Nucleus accumbens (tissue), 56 donors: ENCODE measurements at regions not wholly inside any gene's neighbourhood (a gene's known extent, or its start where the extent isn't known, plus 50 kb on each side); places are given as distances from the start of the nearest gene placed in this dataset.

ENCODE experiments used
- DNase-seq, 56 donors: peaks; one replicate each; lab custom pipeline; 2025; lab: John Stamatoyannopoulos, UW

DNA sequence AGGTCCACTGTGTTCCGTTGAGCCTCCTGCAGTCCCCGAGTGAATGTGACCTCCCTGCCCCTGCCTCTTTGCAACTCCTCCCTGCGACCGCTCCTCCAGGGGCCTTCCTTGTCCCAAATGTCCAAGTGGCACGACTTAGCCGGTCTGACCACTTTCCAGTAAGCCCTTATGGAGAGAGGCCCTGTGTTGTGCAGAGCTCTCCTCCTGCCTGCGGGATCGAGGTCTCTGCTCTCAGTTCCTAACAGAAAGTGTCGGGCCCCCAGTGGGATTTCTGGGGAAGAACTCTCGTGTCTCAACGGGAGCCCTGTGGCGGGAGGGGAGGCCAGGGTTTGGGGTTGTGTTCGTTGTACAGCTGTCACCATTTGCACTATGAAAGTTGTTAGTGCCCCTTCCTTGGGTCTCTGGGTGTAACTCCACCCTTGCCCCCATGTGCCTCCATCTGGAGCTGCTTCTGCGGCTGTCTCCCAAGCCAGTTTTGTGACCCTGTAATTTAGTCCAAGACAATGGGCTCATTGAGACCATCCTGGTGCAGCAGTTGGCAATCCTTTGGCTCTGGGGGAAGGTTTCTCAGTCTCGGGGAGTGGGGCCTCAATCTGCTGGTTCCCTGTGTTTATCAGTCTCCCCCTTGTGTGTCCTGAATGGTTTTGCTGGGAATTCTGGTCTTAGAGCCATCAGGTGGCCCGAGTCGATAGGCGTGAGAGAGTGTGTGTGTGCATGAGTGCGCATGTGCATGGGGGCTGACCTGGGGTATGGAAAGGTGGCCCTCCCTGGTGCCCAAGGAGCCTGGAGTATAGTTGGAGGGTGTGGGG, 234.5 kb downstream of the SEC14L1 start:
- no peak for DNase-seq

DNA sequence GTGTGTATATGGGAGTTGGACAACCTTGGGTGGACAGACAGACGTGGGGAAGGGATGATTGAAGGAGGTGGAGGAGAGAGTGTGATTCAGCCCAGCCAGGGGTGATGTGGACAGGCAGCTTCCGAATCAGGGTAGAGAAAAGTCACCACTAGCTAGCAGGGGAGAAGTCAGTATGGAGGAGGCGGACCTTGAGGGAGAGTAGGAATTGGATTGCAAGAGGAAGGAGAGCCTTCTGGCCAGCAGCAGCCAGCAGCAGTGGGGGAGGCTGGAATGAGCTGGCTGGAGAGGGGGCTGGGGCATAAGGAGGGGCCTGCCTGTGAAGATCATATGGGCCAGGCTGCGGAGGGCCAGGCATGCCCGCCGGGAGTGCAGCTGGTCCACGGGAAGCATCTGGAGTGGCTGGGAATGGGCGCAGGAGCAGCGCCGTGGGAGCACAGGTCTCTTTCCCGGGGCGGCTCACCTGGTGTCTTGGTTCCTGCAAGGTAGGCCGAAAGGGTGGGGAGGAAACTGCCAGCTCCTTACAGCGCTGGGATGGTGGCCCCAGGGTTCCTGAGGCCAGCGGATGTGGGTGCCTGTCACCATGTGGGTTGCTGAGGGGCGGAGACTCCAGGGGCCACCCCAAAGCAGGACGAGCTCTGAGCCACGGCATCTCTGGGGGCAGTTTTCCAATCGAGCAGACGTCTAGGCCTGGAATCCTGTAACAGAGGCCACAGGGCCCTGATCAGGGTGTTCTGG, 235.3 kb downstream of the SEC14L1 start:
- no peak for DNase-seq

DNA sequence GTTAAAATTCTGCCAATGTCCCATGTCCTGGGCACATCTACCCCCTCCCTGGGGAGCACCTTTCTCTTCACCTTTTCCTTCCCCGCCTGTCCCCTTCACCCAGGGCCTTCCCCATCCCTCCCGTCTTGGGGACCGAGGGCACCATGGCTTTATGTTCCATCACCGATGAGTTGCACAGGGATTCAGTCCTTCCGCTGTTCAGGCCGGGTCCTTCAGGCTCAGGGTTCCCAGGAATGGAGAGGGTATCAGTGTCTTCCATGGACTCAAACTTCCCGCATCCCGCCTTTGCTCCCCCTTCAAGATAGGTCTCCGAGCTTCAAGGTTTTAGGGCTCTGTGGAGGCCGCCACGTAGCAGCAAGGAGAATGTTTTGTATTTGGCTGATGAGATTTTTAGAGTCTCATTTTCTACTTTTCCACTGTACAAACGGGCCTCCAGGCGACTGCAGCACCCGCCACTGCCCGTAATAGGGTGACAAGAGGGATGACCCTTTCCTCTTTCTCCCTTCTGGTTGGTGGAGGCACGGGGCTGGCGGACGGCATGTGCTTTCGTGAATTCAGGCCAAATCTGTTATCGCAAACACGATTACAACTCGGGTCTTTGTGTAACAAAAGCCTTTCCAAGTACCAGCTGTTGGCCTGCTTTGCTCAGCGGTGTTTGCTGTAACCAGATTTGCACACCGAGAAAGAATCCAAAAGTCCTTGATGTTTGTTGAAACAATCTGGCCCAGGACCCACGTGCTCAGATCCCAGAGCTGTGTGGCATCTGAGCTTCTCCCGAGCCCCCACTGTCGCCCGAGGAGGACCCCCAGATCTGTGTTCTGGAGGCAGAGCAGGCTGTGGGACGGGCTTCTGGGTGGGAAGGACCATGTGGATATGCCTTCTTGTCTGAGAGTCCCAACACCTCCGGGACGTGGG, 236.3 kb downstream of the SEC14L1 start:
- DNase-seq = no peak

DNA sequence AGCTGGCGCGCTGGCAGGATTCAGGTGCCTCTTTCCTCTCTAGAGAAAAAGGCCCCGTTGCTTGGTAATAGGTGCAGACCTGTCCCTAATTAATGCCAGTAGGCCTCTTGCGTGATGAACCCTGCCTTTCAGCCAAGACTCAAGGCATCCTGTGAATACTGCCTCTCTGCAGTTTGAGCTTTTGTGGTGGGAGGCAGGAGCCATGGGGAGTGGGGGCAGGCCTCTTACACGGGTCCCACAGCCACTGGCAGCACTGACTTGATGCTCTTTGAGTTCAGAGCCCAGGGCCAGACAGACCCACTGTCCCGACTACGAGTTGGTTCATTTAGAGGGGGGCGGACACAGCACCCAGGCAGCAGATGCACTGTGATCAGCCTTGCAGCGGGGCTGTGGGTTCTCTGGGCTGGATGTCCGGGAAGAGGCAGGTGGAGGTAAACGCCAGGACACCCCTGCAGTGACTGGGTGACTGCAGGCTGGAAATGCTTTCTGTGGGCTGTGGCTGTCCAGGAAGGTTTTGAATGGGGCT, 237.0 kb downstream of the SEC14L1 start:
- no peak for DNase-seq

DNA sequence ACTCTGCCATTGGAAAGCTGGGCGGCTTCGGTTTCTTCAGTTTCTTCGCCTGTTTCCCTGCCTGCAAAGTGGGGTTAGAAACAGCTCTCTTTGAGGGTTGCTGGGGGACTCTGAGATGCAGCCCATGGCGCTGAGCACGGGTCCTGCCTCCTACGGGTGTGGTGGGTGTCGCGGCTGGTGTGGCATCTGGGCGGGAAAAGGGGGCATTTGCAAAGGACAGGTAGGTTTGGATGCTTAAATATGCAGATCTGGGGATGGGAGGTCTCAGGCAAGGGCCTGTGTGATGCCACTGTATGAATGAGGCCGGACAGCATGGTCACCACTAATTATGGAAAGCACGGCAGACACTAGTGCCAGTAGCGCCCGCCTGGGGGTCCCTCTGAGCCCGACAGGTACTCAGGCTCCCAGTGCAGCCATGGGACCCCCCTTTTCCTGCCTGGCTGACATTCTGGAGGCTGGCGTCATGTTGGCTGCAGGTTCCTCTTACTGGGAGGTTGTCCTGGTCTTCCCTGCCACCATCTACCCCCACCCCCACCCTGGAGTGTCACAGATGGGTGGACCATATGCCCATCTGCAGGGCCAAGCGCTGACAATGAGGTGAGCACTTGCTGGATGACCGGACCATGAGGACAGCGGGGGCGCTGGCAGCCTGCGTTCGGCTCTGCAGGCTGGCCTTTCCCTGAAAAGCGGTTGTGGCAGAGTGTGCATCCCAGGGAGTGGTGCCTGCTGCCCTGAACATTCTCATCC, 237.7 kb downstream of the SEC14L1 start:
- no peak for DNase-seq

DNA sequence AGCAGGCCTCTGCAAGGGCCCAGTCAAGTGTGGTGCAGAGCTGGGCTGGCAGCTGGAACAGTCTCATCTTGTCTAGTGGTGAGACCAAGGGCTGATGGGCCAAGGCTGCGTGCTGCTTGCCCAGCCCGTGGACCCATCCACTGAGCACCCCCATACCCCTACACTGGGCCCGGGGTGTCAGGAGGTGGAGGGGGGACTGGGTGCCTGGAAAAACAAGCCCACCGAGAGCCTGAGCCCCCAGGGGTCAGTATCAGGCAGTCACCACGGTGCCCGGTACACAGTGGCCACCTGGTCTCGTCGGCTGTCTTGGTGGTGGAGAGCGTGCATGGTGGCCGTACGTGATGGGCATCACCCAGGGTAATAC, 238.3 kb downstream of the SEC14L1 start:
- no peak for DNase-seq

DNA sequence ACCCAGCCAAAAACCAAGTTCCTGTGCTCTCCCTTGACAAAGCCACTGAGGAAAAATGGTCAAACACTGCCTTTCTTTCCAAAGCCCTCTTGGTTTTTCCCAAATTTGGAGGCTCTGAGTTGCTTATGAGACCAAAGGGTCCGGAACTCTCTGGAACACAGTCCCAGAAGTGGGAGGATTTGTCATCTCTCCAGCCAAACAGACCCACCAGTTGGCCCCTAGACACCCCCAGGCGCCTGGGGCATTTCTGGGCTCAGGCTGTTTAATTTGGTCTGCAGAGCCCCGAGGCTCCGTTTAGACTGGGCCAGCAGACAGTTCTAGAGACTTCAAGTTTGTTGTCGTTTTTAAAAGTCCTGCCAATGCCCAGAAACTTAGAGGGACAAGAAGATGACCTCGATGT, 239.1 kb downstream of the SEC14L1 start:
- peak in 5 of 56 donors; percentile 10 to 24 (median 20) for DNase-seq

DNA sequence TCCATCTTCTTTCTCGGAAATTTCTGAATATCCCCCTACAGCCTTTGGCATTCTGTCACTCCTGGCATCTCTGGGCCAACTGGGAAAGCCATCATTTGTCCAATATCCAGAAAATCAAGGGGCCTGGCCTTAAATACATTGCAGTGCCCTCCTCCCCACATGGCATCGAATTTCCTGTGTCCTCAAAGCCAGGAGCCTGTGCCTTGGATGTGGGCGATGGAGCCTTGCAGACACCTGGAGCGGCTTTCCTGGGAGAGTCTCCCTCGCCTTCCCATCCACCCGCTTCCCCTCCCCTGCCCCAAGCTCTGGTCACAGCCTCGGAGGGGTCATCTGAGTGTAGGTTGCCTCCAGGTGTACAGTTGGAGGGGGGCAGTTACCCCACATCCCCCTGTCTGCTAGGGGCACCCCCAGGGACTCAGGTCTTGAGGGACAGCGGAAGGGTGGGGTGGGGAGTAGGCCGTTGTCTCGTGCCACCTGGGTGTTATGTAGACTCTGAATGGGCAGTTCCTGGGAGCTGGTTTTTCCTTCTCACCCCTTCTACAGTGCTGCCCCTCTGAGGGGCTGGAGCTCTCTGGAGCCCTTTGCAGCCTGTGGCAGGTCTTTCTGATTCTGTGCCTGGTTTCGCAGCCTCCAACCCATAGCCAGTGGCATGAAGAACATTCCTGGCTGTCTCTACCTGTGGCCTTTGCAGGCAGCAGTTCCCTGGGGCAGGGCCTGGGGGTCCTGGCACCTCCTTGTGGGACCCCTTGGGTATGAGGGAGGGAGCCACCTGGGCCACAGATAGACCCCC, 239.8 kb downstream of the SEC14L1 start:
- DNase-seq = no peak

DNA sequence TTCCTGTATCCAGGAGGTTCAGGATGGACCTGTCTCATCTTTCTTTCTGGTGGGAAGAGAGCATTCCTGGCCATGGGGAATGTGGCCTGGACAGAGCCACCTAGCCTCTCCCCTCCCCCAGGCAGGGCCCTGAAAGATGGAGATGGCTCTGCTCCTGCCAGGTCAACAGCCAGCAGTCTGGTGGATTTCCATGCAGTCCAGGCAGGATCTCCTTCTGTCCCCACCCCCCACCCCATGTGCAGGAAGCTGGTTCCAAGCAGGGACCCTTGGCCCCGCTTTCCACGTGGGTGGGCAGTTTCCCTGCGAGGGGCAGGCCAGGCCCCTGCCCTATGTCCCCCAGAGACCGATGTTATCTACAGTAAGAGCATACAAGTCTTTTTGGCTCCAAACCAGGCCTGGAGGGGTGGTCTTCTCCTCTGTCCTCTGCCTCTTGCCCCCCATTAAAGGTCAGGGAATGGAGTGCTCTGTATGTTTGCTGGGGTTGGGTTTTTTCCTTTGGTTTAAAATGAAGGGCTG, 240.5 kb downstream of the SEC14L1 start:
- no peak for DNase-seq

DNA sequence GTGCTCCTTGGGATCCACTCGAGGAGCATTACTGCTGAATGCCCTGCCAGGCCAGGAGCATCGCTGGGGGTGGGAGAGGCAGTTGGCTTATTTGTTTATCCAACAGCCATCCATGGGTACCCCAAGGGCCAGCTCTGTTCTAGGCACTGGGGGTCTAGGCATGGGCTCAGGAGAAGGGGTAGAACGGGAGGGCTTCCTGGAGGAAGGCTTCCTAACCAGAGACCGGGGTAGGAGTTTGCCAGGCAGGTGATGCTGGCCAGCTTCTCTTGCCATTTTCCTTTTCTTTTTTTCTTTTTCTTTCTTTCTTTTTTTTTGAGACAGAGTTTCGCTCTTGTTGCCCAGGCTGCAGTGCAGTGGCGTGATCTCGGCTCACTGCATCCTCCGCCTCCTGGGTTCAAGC, 241.0 kb downstream of the SEC14L1 start:
- DNase-seq = no peak

DNA sequence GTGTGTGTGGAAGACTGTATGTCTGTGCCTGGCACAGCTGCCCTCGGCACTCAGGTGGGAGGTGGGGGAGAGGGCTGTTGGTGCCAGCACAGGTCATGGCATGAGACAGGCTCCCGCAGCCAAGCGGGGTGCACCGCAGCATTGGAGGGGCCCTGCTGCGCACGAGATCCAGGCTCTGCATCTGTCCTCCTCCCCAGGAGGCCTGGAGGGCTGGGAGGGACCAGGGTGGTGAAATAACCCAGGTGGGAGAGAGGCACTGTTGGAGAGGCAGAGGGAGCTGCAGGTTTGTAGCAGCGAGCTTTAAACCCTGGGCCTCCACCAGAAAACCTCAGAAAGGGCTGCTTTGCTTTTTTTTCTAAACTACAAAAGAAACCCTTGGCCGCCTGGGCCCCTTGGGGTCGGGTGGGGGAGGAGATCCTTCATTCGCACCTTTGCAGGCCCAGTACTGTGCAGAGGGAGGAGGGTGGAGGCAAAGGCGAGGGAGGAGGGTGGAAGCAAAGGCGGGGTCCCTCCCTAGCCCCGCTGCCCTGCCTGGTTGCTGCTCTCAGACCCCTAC, 241.7 kb downstream of the SEC14L1 start:
- DNase-seq = no peak

DNA sequence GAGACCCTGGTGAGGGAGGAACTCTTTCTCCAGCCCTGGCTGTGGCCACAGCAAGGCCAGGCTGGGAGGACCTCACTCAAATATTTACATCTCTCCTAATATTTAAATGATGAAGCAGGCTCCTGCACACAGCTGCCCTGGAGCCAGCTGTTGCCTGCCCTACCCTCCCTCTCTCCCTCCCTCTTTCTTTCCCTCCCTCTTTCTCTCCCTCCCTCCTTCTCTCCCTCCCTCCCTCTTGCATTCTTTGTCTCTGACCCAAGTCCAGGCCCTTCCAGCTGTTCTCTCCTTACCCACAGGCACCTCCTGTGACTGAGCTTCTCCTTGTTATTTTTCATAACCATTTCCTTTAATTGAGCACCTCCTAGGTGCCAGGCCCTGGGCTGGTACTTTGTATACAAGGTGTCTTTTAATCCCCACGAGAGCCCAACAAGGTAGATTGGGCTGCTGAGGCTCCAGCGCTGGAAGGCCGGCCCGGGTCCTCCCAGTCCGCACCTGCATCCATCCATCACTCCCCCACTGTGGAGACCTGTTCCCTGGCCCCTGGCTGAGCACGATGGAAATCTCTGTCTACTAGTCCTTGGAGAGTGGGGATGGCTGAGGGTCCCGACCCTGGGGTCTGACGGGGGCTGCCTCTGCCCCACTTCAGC, 242.3 kb downstream of the SEC14L1 start:
- no peak for DNase-seq

DNA sequence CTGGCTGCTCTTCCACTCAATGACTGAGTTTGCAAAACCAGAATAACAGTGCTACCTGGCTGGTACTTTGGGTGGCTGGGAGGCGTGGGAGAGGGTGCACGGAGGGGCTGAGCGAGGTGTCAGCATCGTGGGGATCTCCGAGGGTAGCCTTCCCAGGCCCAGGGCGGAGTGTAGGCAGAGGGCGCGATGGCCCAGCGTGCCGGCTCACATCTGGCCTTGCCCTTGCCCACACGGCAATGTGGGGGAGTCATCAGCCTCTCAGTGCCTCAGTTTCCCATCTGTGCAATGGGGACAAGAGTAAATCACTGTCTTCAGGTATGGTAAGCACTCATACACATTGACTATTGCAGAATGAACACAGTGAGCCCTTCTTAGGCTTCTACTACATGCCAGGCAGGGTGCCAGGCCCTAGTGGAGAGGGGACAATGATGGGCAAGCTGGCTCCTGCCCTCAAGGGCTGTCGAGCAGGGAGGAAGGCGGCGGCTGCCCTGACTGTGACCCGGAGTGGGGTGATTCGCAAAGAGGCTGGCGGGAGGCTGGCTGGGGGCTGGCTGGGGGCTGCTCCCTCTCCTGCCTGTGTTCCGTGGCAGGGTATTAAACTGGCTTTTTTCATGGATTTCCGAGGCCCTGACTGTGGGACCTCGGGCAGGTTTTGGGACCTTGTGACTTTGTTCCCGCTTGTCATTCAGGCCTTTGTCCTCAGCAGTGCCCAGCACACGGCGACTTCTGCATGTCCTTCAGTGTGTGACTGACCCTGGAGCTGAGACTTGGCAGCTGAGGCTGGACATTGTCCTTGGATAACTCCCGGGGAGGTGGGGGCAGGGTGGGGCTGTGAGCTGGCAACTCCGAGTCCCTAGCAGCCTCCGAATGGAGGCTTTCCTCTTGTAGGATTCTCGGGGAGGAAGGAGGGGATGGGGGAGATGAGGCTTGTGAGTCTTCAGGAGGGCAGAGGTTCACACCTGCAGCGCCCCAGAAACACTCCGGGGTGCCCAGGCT, 243.1 kb downstream of the SEC14L1 start:
- DNase-seq = peak in 3 of 56 donors; percentile 20 to 56 (median 23)

DNA sequence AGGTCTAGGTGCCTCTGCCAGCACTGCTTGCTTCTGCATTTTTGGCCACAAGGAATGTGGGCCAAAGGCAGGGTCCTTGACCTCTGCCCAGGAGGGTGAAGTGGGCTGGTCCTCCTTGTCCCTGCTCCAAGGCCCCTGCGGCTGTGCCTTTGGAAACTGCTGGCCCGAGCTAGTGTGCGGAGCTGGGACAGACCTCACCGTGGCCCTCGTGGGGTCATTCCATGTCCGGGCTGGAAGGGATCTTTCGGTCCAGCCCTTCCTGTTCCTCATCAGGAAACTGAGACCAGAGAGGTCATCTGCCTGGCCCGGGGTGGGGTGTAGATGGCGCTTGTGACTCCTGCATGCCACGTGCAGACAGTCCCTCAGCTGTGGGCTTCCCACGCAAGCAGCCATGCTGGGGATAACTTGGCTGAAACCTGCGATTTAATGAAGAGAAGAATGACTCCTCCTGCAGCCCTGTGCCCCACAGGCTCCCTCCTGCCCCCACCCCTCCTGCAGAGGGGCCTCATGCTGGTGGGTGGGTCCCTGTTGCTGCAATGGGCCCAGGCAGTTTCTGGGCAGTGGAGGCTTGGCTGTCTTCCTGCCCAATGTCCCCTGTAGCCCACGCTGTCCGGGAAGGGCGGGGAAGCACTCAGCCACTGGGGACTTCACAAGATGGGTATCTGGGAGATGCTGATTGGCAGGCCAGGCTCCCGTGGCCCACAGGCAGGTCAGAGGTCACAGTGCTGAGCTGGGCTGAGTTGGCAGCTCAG, 245.2 kb downstream of the SEC14L1 start:
- DNase-seq = no peak

DNA sequence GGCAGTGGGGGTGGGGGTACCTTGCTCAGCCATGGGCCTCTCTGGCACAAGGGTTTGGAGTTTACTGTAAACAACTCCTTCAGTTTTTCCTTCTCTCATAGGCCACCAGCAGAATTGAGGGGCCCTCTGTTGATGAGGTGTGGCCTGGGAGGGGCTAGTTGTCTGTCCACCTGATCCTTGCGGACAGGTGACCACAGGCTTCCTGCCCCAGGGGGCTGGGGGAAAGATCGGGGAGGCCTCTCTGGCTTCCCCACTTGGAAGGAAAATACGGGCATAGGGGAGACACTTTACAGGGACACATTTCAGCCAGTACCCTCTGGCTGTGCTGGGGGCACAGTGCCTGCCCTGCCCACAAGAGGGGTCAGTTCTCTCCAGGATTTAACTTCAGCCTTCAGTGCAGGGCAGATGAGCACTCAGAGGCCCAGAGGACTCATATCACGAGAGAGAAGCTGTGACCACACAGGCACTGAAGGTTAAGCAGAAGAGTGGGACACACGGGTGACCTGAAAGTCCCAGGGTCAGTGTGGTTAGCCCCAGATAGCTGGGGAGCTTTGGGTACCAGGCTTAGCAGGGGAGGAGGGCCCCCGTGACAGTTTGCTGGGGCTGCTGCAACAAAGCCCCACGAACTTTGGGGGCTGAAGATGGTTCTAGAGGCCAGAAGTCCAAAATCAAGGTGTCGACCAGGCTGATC, 245.9 kb downstream of the SEC14L1 start:
- no peak for DNase-seq

DNA sequence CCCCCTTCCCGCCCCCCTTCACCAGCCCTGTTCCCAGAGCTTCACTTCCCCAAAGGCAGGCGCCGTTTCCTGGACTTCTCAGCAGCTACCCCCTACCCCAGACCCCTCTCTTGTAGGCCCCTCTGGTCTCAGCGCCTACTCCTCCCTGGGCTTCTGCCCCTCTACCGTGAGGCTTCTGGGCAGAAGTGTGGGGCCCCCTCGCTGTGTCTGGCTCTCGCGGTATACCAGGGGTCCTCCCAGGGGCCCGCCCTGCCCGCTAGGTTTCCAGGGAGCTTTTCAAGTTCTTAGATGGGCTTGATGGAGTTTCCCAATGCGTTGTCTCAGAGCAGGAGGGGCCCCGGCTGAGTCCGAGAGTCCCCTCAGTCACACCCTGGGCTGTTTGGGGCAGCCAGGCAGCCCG, 247.1 kb downstream of the SEC14L1 start:
- no peak for DNase-seq
